CD14-positive monocyte (primary cell): ENCODE measurements at regions not wholly inside any gene's neighbourhood (a gene's known extent, or its start where the extent isn't known, plus 50 kb on each side); places are given as distances from the start of the nearest gene placed in this dataset.

Experiments used
- DNase-seq, 3 donors: peaks; one replicate each; pipeline ENCODE4 v3.0.0-alpha.2; 2011 to 2022
- H2AFZ ChIP-seq: 2 replicates; pipeline ENCODE4 v1.6.0; 2012; ENCODE audit warnings: mild to moderate bottlenecking, low read depth, low read length, inconsistent platforms; ENCODE audit not compliant: insufficient read depth, poor library complexity, severe bottlenecking
- H3K27ac ChIP-seq, 2 donors: 1 replicate in 1 of 2; 2 replicates in 1 of 2; pipeline ENCODE4 v1.5.1; 2012 to 2013; ENCODE audit warnings: low read length in 2 of 2, control low read depth in 1 of 2, inconsistent platforms in 1 of 2, low read depth in 1 of 2, mild to moderate bottlenecking in 1 of 2
- H3K27me3 ChIP-seq, 2 donors: one replicate each; pipeline versions ENCODE4 v1.6.0 to v1.6.1; 2011 to 2013; ENCODE audit warnings: low read length in 2 of 2; ENCODE audit not compliant: control insufficient read depth in 2 of 2, insufficient read depth in 2 of 2
- H3K36me3 ChIP-seq, 2 donors: replicated peaks in 1 of 2; 1 replicate in 1 of 2; 2 replicates in 1 of 2; pipeline versions ENCODE4 v1.5.1 to v1.6.1; 2012 to 2013; ENCODE audit warnings: low read length in 2 of 2, control low read depth in 1 of 2, inconsistent platforms in 1 of 2, mild to moderate bottlenecking in 1 of 2; ENCODE audit not compliant: insufficient read depth in 2 of 2, control insufficient read depth in 1 of 2
- H3K4me1 ChIP-seq, 2 donors: 1 replicate in 1 of 2; 2 replicates in 1 of 2; pipeline versions ENCODE4 v1.5.1 to v1.6.1; 2012 to 2013; ENCODE audit warnings: low read length in 2 of 2, control low read depth in 1 of 2, inconsistent platforms in 1 of 2, mild to moderate bottlenecking in 1 of 2, moderate library complexity in 1 of 2; ENCODE audit not compliant: insufficient read depth in 2 of 2, control insufficient read depth in 1 of 2
- H3K4me2 ChIP-seq: replicated peaks from 2 replicates; pipeline ENCODE3; 2012; ENCODE audit warnings: low read length, moderate library complexity, mild to moderate bottlenecking; ENCODE audit not compliant: poor library complexity, severe bottlenecking; ENCODE audit errors: extremely low read depth
- H3K4me3 ChIP-seq, 3 experiments: fragments of 200-600 bp in 1 of 3; sonication (generic) in 1 of 3; replicated peaks in 1 of 3; 1 replicate in 2 of 3; 2 replicates in 1 of 3; pipeline ENCODE4 v1.5.1; 2011 to 2013; ENCODE audit warnings: low read length in 3 of 3, mild to moderate bottlenecking in 3 of 3, control low read depth in 2 of 3, low read depth in 2 of 3, inconsistent platforms in 1 of 3, moderate library complexity in 1 of 3
- H3K79me2 ChIP-seq: 2 replicates; pipeline ENCODE4 v1.6.0; 2012; ENCODE audit warnings: mild to moderate bottlenecking, control low read depth, inconsistent platforms, low read length, moderate library complexity; ENCODE audit not compliant: insufficient read depth
- H3K9ac ChIP-seq: 2 replicates; pipeline ENCODE4 v1.6.0; 2017; ENCODE audit warnings: low read length, mild to moderate bottlenecking; ENCODE audit not compliant: insufficient read depth, poor library complexity, severe bottlenecking
- H3K9me3 ChIP-seq, 2 donors: replicated peaks in 1 of 2; 1 replicate in 1 of 2; 2 replicates in 1 of 2; pipeline versions ENCODE4 v1.5.1 to v1.6.1; 2012 to 2013; ENCODE audit warnings: low read length in 2 of 2, control low read depth in 1 of 2; ENCODE audit not compliant: control insufficient read depth in 1 of 2, insufficient read depth in 1 of 2
- H4K20me1 ChIP-seq: 2 replicates; pipeline ENCODE4 v1.6.0; 2012; ENCODE audit warnings: mild to moderate bottlenecking, low read length, control low read depth, moderate library complexity; ENCODE audit not compliant: insufficient read depth
- H3K27ac Mint-ChIP-seq, 7 donors: one replicate each; pipeline ENCODE4 v1.8.0; 2020; ENCODE audit warnings: mild to moderate bottlenecking in 7 of 7, mixed read lengths in 7 of 7, moderate library complexity in 6 of 7, inconsistent platforms in 2 of 7
- H3K27me3 Mint-ChIP-seq, 3 donors: one replicate each; pipeline ENCODE4 v1.8.0; 2021 to 2022; ENCODE audit warnings: low read depth in 3 of 3, mild to moderate bottlenecking in 3 of 3, mixed read lengths in 3 of 3, moderate library complexity in 3 of 3, inconsistent platforms in 1 of 3
- H3K36me3 Mint-ChIP-seq, 2 donors: one replicate each; pipeline ENCODE4 v1.8.0; 2020; ENCODE audit warnings: mixed read lengths in 2 of 2, inconsistent platforms in 1 of 2, mild to moderate bottlenecking in 1 of 2
- H3K4me1 Mint-ChIP-seq: one replicate; pipeline ENCODE4 v1.8.0; 2020; ENCODE audit warnings: mild to moderate bottlenecking, mixed read lengths
- H3K4me3 Mint-ChIP-seq, 2 donors: one replicate each; pipeline ENCODE4 v1.8.0; 2020; ENCODE audit warnings: mild to moderate bottlenecking in 2 of 2, mixed read lengths in 2 of 2, moderate library complexity in 1 of 2
- H3K9me3 Mint-ChIP-seq, 7 donors: one replicate each; pipeline ENCODE4 v1.8.0; 2020 to 2022; ENCODE audit warnings: mixed read lengths in 7 of 7, mild to moderate bottlenecking in 6 of 7, moderate library complexity in 6 of 7, inconsistent platforms in 2 of 7
- WGBS: methylation state at CpG from one replicate; pipeline ENCODE4 v1.1.5; 2013; ENCODE audit warnings: missing lambda C conversion rate; ENCODE audit not compliant: insufficient coverage; 5-methylcytosine and 5-hydroxymethylcytosine counted together
- intact Hi-C, 2 donors: fragments of 100-400 bp; cut with micrococcal nuclease; formaldehyde crosslinking; loops; one replicate each; pipeline versions ENCODE4 v1.15.0 to v1.15.1; 2023
- TF ChIP-seq, protein P1 (sequence below): fragments of 200-600 bp; IDR thresholded peaks from one replicate; pipeline ENCODE4 v1.8.0; 2022; ENCODE audit warnings: antibody characterized with exemption, mild to moderate bottlenecking

DNA sequence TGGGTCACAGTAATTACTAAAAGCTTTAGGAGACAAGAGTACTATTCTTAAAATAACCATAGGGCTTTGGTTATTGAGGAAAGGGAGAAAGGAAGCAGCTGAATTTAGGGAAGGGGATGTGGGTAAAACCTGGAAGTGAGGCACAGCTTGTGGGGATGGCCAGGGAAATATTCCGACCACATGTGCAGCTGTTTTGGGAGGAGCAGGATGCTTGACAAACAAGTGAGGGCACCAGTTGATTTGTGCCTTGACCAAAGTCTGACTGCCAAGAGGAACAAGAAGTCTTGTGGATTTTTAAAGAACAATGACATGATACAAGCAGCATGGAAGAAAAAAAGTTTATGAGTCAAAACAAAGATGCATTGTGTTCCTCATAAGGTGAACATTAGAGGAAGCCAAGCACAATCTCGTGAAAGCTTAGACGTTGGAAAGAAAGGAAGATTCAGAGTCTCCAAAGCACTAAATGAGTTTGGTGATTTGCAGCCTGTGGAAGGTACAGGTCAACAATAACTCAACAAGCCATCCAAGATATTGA, 108.5 kb upstream of the GPC6 start:
- no peaks in the 10 kb centered on the region for H3K4me1 ChIP-seq
- 11% methylated on average over 2 of the region's 3 CpGs for WGBS
- Mint-ChIP-seq H3K4me3 (no peak overlapping the region), H3K9me3 (peaks cover 0 to 8% (median 2%) of the 10 kb centered on the region in 7 donors), H3K27me3 (no peaks in the 10 kb centered on the region), H3K36me3 (no peaks in the 10 kb centered on the region), H3K4me1 (no peaks in the 10 kb centered on the region), H3K27ac (no peak overlapping the region)
- peaks cover 0 to 6% of the 10 kb centered on the region in 2 donors for H3K9me3 ChIP-seq
- no peak overlapping the region for H3K9ac ChIP-seq
- H3K4me2 ChIP-seq = no peak overlapping the region
- no peak for DNase-seq
- H3K27me3 ChIP-seq = no peaks in the 10 kb centered on the region
- no peaks in the 10 kb centered on the region for H3K36me3 ChIP-seq
- TF ChIP-seq, protein P1, sequence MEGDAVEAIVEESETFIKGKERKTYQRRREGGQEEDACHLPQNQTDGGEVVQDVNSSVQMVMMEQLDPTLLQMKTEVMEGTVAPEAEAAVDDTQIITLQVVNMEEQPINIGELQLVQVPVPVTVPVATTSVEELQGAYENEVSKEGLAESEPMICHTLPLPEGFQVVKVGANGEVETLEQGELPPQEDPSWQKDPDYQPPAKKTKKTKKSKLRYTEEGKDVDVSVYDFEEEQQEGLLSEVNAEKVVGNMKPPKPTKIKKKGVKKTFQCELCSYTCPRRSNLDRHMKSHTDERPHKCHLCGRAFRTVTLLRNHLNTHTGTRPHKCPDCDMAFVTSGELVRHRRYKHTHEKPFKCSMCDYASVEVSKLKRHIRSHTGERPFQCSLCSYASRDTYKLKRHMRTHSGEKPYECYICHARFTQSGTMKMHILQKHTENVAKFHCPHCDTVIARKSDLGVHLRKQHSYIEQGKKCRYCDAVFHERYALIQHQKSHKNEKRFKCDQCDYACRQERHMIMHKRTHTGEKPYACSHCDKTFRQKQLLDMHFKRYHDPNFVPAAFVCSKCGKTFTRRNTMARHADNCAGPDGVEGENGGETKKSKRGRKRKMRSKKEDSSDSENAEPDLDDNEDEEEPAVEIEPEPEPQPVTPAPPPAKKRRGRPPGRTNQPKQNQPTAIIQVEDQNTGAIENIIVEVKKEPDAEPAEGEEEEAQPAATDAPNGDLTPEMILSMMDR = no peak
- H3K79me2 ChIP-seq = no peaks in the 10 kb centered on the region
- H2AFZ ChIP-seq = no peak overlapping the region
- no peak overlapping the region for H3K4me3 ChIP-seq
- H4K20me1 ChIP-seq = no peaks in the 10 kb centered on the region
- intact Hi-C loops = no loop called here
- no peak overlapping the region for H3K27ac ChIP-seq

DNA sequence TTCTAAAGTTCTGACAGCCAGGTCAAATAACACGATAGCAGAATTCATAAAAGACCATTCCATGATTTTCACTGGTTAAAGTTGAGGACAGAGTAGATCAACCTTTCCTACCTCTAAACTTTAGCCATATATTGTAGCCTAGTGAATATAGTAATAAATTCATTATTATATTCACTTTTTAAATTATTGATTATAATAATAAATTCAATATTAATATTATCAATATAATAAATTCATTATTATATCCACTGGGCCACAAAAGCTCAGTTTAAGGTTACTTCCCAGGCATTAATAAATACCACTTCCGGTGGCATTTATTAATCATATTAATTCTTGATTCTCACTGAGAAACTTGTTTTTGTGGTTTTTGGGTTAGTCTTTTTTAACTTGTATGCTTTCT, 85.7 kb upstream of the GPC6 start:
- Mint-ChIP-seq H3K27ac (no peak overlapping the region), H3K9me3 (peaks cover 0 to 3% (median 2%) of the 10 kb centered on the region in 7 donors), H3K27me3 (no peaks in the 10 kb centered on the region), H3K36me3 (no peaks in the 10 kb centered on the region), H3K4me1 (no peaks in the 10 kb centered on the region), H3K4me3 (no peak overlapping the region)
- H3K4me2 ChIP-seq = no peak overlapping the region
- no peaks in the 10 kb centered on the region for H3K9me3 ChIP-seq
- DNase-seq = no peak
- no peaks in the 10 kb centered on the region for H3K79me2 ChIP-seq
- H2AFZ ChIP-seq = no peak overlapping the region
- TF ChIP-seq, protein P1 = no peak
- no peaks in the 10 kb centered on the region for H3K27me3 ChIP-seq
- WGBS = no CpG with 5 or more reads among the region's 2 CpGs
- intact Hi-C loops = no loop called here
- H3K4me1 ChIP-seq = no peaks in the 10 kb centered on the region
- no peak overlapping the region for H3K4me3 ChIP-seq
- no peaks in the 10 kb centered on the region for H4K20me1 ChIP-seq
- H3K27ac ChIP-seq = no peak overlapping the region
- H3K9ac ChIP-seq = no peak overlapping the region
- H3K36me3 ChIP-seq = no peaks in the 10 kb centered on the region
